ENCODE measurements at regions not wholly inside any gene's neighbourhood (a gene's known extent, or its start where the extent isn't known, plus 50 kb on each side); places are given as distances from the start of the nearest gene placed in this dataset.

DNA sequence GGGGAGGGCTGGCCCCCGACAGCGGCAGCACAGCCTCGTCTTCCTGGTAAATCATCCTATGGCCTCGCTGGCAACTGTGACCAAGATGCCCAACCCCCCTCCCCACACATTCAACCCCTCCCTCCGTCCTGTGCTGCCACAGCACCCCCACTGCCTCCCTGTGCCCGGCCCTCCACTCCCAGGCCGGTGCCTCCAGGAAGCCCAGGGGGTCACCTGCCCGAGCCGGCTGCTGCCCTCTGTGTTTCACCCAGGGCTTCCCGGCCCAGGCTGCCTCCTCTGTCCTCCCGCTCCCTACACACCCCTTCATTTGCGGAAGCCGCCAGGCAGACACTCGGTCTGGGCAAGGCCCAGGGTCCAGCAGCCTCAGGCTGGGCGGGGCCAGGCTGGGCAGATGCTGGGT, 188.6 kb downstream of the RBFOX3 start:
- Histone ChIP-seq H3K9ac (peak overlapping the region; percentile 41; the same call in 1 of the 2 replicates), H3K27me3 (no peaks in the 10 kb centered on the region), H3K4me3 (no peak overlapping the region), H3K4me2 (peak overlapping the region; percentile 92), H3K36me3 (no peaks in the 10 kb centered on the region), H3K4me1 (peaks cover 84% of the 10 kb centered on the region), H3K9me3 (no peaks in the 10 kb centered on the region), H3K27ac (peak overlapping the region; percentile 76), H4K20me1 (no peaks in the 10 kb centered on the region)
- no peak for TF ChIP-seq Cebpa-rat (IDR thresholded peaks at IDR 0.05)

DNA sequence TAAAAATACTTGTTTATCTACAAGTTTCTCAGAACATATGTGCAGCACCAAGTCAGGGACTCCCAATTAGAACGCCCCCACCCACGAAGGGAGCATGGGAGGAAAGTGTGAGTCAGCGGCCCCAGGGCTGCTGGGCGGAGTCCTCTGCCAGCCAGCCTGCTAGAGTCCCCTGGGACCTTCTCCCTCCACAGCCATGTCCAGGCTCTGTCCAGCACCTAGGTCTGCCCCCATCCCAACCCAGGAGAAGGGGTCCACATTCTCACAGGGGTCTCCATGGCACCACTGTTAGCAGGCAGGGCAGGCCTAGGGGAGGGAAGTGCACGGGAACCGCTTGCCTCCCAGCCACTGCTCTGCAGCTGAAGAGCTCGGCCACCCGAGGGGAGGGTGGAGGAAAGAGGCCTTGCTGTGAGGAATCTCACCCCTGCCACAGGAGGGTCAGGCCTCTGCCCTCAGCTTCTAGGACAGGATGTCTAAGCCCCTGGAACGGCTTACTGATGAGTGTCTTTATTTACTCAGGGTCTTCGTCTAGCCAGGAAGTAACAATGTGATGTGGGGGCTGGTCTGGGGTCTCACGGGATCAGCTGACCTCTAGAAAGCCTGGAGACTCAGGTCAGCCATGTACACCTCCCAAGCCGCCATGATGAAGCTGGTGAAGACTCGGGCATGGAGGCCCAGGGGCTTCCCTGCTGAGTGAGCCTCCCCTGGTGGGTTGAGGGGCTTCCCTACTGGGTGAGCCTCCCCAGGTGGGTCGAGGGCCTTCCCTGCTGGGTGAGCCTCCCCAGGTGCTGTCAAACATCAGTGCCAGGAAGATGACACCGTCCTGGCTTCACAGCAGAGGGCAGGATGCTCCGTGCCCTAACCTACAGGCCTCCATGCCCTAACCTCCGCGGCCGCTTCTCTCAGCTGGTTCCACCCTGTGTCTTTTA, 190.3 kb downstream of the RBFOX3 start:
- TF ChIP-seq Cebpa-rat (IDR thresholded peaks at IDR 0.05), result no peak
- no peaks in the 10 kb centered on the region for H3K27me3 ChIP-seq
- H3K4me3 ChIP-seq, result no peak overlapping the region
- H3K27ac ChIP-seq, result peak overlapping the region; percentile 76
- no peaks in the 10 kb centered on the region for H3K36me3 ChIP-seq
- H3K4me1 ChIP-seq, result peaks cover 74% of the 10 kb centered on the region
- H3K4me2 ChIP-seq, result peak overlapping the region; percentile 92
- no peaks in the 10 kb centered on the region for H3K9me3 ChIP-seq
- H3K9ac ChIP-seq, result peak overlapping the region; percentile 41; the same call in 1 of the 2 replicates
- no peaks in the 10 kb centered on the region for H4K20me1 ChIP-seq

DNA sequence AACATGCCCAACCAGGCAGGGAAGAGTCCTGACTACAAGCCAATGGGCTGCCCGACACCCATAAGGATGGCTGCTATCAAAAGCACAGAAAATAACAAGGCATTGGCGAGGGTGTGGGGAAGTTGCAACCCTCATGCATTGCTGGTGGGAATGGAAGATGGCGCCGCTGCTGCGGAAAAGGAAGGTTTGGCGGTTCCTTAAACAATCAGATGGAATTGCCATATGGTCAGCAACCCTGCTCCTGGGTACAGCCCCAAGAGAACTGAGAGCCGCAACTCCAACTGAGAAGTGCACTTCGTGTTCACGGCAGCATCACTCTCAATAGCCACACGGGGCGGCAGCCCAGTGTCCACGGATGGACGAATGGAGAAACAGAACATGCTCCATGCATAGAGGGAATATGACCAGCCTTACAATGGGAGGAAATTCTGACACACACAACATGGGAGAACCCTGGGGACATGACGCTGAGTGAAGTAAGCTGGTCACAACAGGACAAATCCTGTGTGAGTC, 193.3 kb downstream of the RBFOX3 start:
- Histone ChIP-seq H3K4me2 (no peak overlapping the region), H3K4me1 (peaks cover 74% of the 10 kb centered on the region), H3K4me3 (no peak overlapping the region), H3K9ac (no peak overlapping the region), H3K36me3 (no peaks in the 10 kb centered on the region), H3K27ac (no peak overlapping the region), H4K20me1 (no peaks in the 10 kb centered on the region), H3K27me3 (peaks cover 12% of the 10 kb centered on the region; the same call in 1 of the 2 replicates), H3K9me3 (no peaks in the 10 kb centered on the region)
- no peak for TF ChIP-seq Cebpa-rat (IDR thresholded peaks at IDR 0.05)

DNA sequence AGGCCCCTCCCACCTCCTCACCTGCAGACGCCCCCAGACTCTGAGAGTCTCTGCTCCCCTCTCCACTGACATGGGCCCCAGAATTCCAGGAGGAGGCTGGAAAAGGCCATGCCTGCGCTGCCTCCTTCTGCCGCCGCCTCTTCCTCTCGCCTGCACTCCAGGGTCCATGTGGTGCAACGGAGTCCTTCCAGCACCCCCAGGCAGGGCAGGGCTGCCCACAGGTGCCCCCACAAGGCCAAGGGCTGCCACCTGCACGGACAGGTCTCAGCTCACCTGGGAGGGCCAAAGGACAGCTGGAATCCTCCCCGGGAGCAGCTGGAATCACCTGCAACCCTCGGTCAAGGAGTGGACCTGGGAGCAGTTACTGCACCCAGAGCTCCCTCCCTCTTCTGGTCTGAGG, 194.9 kb downstream of the RBFOX3 start:
- peak overlapping the region; percentile 86; the same call in 1 of the 2 replicates for H3K4me2 ChIP-seq
- no peak overlapping the region for H3K9ac ChIP-seq
- H3K4me3 ChIP-seq, result no peak overlapping the region
- H3K27me3 ChIP-seq, result peaks cover 12% of the 10 kb centered on the region; the same call in 1 of the 2 replicates
- no peaks in the 10 kb centered on the region for H3K36me3 ChIP-seq
- TF ChIP-seq Cebpa-rat (IDR thresholded peaks at IDR 0.05), result no peak
- H4K20me1 ChIP-seq, result no peaks in the 10 kb centered on the region
- H3K27ac ChIP-seq, result 0 out of 2 replicates have a peak overlapping the region, but pooled peaks have one; percentile 6
- no peaks in the 10 kb centered on the region for H3K9me3 ChIP-seq
- peaks cover 74% of the 10 kb centered on the region for H3K4me1 ChIP-seq

DNA sequence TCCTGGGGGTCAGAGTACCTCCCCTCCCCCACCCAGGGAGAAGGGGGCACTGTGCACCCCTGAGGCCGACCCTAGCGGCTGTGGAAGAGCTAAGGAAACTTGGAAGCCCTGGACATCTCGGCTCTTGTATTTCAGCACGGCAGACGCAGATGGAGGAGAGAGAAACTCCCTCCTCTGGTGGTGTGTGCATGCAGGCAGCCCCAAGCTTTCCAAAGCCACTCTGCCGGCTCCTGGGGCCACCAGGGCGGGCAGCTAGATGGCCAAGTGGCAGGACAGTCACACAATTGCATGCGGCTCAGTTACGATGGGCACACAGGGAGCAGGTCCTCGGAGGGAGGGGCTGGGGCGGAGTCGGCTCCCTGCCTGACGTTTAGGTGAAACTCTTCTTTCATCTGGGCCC, 195.5 kb downstream of the RBFOX3 start:
- no peaks in the 10 kb centered on the region for H3K36me3 ChIP-seq
- peak overlapping the region; percentile 86 for H3K4me2 ChIP-seq
- no peak overlapping the region for H3K9ac ChIP-seq
- H4K20me1 ChIP-seq, result no peaks in the 10 kb centered on the region
- no peak for TF ChIP-seq Cebpa-rat (IDR thresholded peaks at IDR 0.05)
- H3K4me3 ChIP-seq, result no peak overlapping the region
- H3K9me3 ChIP-seq, result no peaks in the 10 kb centered on the region
- H3K27ac ChIP-seq, result 0 out of 2 replicates have a peak overlapping the region, but pooled peaks have one; percentile 6
- H3K4me1 ChIP-seq, result peaks cover 74% of the 10 kb centered on the region
- peaks cover 12% of the 10 kb centered on the region; the same call in 1 of the 2 replicates for H3K27me3 ChIP-seq

DNA sequence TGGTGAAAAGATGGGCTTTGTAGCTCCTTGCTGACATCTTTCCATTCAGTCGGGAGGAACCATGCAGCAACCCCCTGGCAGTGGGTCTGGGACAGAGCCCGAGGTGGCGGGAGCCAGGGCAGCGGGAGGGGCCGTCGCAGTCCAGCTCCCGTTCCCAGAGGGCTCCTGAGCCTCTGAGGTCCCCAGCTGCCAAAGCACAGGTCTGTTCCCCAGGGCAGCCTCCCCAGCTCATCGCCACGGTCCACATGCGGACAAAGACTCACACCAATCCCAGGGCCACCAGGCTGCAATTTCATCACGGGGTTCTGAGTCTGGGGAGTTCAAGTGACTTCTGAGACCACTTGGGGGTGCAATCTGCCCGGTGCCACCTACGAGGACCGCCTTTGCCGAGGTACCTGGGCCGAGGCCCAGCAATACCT, 196.0 kb downstream of the RBFOX3 start:
- TF ChIP-seq Cebpa-rat (IDR thresholded peaks at IDR 0.05), result no peak
- peak overlapping the region; percentile 24; the same call in 1 of the 2 replicates for H3K27ac ChIP-seq
- H3K4me1 ChIP-seq, result peaks cover 74% of the 10 kb centered on the region
- H4K20me1 ChIP-seq, result no peaks in the 10 kb centered on the region
- peak overlapping the region; percentile 34; the same call in 1 of the 2 replicates for H3K9ac ChIP-seq
- peak overlapping the region; percentile 86 for H3K4me2 ChIP-seq
- no peaks in the 10 kb centered on the region for H3K9me3 ChIP-seq
- peaks cover 17% of the 10 kb centered on the region; the same call in 1 of the 2 replicates for H3K27me3 ChIP-seq
- H3K4me3 ChIP-seq, result no peak overlapping the region
- H3K36me3 ChIP-seq, result no peaks in the 10 kb centered on the region

DNA sequence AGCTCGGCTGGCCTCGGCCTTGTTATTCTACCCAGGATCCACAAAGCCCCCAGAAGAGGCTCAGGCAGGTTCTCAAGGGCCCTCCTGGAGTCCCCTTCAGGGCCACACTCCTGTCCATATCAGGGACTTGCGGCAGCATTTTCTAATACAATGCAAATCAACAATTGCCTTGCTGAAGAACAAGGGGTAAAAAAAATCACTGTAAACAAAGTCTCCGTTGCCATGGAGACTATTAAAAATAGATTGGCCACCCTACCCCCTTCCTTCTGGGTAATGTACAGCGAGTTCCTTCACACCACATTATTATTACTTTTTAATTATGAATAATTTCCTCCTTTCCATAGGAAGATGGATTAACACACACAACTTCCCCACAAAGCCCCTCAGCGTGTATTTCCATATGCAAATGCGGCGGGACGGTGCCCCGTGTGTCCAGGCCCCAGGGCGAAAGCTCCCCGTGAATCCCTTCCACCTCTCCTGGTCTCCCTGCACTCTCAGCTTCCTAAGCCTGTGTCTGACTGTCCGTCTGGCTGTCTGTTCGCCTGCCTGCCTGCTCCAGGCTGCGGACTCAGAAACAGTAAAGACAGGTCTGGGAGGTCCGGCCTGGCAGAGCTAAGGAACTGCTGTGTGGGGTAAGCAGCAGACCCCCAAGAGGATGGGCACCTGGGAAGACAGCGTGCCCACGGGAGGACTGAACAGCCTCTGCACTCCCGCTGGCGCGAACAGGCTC, 196.6 kb downstream of the RBFOX3 start:
- peaks cover 18% of the 10 kb centered on the region; the same call in 1 of the 2 replicates for H3K27me3 ChIP-seq

DNA sequence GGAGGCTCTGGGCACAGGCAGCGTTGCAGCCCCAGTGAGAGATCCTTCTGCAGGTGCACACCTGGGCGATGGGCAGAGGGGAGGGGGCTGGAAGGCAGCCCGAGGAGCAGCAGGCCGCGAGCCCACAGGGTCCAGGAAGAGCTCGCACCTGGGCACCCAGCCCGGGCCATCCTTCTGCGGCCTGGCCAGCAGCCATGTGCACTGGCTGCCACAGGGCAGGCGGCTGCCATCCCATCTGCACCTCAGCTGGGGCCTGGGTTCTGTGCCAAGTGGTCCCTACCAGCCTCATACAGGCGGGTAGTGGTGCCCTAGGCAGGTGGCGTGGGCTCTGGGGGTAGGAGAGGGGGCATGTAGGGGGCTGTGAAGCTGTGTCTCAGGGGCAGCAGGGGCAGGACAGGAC, 197.2 kb downstream of the RBFOX3 start:
- Histone ChIP-seq H3K36me3 (no peaks in the 10 kb centered on the region), H4K20me1 (no peaks in the 10 kb centered on the region), H3K4me1 (peaks cover 76% of the 10 kb centered on the region), H3K9ac (peak overlapping the region; percentile 46), H3K9me3 (no peaks in the 10 kb centered on the region), H3K27me3 (peaks cover 25% of the 10 kb centered on the region; the same call in 1 of the 2 replicates), H3K4me2 (peak overlapping the region; percentile 86), H3K4me3 (no peak overlapping the region), H3K27ac (peak overlapping the region; percentile 43; the same call in 1 of the 2 replicates)
- TF ChIP-seq Cebpa-rat (IDR thresholded peaks at IDR 0.05), result no peak

More for the DNA sequence above, 196.6 kb downstream of the RBFOX3 start:
- H3K9ac ChIP-seq, result peak overlapping the region; percentile 34; the same call in 1 of the 2 replicates
- H3K9me3 ChIP-seq, result no peaks in the 10 kb centered on the region
- TF ChIP-seq Cebpa-rat (IDR thresholded peaks at IDR 0.05), result no peak
- peak overlapping the region; percentile 86 for H3K4me2 ChIP-seq
- H3K36me3 ChIP-seq, result no peaks in the 10 kb centered on the region
- peak overlapping the region; percentile 43; the same call in 1 of the 2 replicates for H3K27ac ChIP-seq
- peaks cover 74% of the 10 kb centered on the region for H3K4me1 ChIP-seq
- H4K20me1 ChIP-seq, result no peaks in the 10 kb centered on the region
- no peak overlapping the region for H3K4me3 ChIP-seq

DNA sequence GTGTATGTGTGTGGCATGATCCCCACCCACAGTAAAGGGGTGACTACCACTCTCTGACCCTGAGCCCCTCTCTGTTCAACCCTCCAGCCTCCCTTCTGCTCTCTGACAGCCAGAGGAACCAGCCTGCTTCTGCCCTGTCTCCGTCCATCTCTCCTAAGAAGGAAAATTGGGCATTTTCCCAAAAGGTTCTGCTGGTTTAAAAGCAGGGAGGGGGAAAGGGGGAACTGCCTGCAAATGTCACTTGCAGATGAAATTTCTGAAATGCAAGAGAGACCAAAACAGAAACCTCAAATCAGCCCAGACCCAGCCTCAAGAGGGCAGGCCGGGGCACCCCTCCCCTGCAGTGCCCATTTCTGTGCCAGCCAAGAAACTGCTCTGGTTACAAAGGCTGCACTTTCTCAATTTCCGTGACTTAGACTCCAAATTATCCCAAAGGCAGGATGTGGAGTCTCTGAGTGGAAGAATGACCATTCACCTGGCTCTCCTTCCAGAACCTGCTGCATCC, 197.9 kb downstream of the RBFOX3 start:
- TF ChIP-seq Cebpa-rat (IDR thresholded peaks at IDR 0.05), result no peak
- H3K36me3 ChIP-seq, result no peaks in the 10 kb centered on the region
- peak overlapping the region; percentile 43; the same call in 1 of the 2 replicates for H3K27ac ChIP-seq
- peaks cover 31% of the 10 kb centered on the region for H3K27me3 ChIP-seq
- H3K9ac ChIP-seq, result peak overlapping the region; percentile 46
- H3K4me1 ChIP-seq, result peaks cover 83% of the 10 kb centered on the region
- H3K9me3 ChIP-seq, result no peaks in the 10 kb centered on the region
- H4K20me1 ChIP-seq, result no peaks in the 10 kb centered on the region
- H3K4me2 ChIP-seq, result peak overlapping the region; percentile 86
- H3K4me3 ChIP-seq, result no peak overlapping the region

Data from BLaER1 (cell line).